ENCODE measurements at regions not wholly inside any gene's neighbourhood (a gene's known extent, or its start where the extent isn't known, plus 50 kb on each side); places are given as distances from the start of the nearest gene placed in this dataset.

DNA sequence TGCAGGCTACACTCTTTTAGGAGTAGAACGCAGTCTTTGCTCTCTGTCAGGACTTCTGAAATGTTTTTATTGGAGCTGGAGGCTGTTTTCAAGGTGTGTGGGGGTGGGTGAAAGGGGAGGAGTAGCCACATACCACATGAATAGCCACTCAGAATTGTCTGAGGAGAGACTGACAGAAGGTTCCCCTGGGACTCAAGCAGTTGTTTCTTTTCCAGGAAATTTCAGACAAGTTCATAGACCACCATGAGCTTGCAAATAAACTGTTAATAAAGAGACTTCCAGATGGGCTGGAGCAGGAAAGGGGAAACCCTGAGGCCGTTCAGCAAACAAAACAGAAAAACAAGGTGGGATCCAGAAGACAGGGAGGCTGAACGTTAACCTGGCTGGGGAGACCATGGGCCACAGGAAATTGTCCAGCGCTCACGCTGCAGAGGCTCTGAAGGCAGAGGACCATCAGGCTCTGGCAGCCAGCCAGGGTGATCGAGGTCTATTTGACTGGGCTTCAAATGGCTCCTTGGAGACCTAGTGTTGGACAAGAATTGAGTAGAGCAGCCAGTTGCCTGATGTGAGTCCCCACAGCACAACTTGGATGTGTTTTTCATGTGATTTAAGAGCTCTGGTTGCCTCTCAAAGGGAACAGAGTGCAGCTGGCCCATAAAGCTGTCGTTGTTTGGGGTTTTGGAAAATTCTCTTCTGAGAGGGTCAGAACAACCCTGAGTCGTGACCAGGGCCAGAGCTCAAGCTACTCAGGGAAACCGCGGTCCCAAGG, 159.2 kb upstream of the RAI14 start:
- 32 to 40% methylated on average over 10 of the region's 10 CpGs for WGBS, 2 donors
- TF ChIP-seq POLR2A (IDR thresholded peaks at IDR 0.05) (no peak), EP300 (IDR thresholded peaks at IDR 0.05) (peak in 1 of 2 donors; percentile 60)
- Histone ChIP-seq H3K27me3 (no peaks in the 10 kb centered on the region), H3K27ac (peak overlapping the region in 2 of 4 donors; percentile 60 to 71), H3K36me3 (no peaks in the 10 kb centered on the region), H3K4me3 (no peak overlapping the region), H3K9me3 (no peaks in the 10 kb centered on the region), H3K4me1 (peaks cover 2 to 46% (median 16%) of the 10 kb centered on the region in 4 donors)
- DNase-seq (ENCODE audit: low spot score in 2 of 2), result peak; percentile 67 to 76

DNA sequence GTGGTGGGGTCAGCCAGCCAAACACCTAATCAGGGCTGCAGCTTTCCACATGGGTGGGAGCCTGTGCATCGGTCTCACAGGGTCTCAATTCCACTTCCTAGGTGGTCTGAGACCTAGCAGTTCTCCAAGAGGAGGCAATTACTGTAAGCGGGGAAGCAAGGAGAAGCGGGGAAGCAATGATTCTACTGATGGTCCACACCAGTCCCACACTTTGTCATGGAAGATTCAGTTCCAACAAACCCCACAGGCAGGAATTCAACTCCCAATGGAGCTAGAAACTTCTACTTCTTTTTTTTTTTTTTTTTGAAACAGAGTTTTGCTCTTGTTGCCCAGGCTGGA, 158.7 kb upstream of the RAI14 start:
- 53 to 61% methylated on average over 3 of the region's 3 CpGs for WGBS, 2 donors
- no peak for DNase-seq (ENCODE audit: low spot score in 2 of 2)

DNA sequence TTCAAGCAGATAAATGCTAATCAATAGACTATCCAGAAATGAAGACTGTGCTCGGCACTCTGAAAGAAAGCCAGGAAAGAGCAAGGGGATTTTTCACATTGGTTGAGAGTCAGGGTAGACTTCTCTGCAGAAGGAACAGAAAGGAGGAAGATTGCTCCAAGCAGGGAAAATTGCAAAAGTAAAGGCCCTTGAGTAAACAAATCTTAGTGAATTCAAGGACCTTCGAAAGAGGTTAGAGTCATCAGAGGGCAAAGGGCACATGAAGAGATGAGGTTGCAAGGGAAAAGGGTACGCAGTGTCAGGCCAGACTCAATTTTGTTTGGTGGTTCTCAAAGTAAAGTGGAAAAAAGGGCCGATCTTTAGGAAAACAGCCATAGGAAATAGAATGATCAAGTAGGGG, 157.6 kb upstream of the RAI14 start:
- WGBS, 2 donors, result 57 to 58% methylated on average over 4 of the region's 4 CpGs
- TF ChIP-seq, protein P1, sequence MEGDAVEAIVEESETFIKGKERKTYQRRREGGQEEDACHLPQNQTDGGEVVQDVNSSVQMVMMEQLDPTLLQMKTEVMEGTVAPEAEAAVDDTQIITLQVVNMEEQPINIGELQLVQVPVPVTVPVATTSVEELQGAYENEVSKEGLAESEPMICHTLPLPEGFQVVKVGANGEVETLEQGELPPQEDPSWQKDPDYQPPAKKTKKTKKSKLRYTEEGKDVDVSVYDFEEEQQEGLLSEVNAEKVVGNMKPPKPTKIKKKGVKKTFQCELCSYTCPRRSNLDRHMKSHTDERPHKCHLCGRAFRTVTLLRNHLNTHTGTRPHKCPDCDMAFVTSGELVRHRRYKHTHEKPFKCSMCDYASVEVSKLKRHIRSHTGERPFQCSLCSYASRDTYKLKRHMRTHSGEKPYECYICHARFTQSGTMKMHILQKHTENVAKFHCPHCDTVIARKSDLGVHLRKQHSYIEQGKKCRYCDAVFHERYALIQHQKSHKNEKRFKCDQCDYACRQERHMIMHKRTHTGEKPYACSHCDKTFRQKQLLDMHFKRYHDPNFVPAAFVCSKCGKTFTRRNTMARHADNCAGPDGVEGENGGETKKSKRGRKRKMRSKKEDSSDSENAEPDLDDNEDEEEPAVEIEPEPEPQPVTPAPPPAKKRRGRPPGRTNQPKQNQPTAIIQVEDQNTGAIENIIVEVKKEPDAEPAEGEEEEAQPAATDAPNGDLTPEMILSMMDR (IDR thresholded peaks at IDR 0.05), result no peak
- no peak for TF ChIP-seq EP300 (IDR thresholded peaks at IDR 0.05)
- TF ChIP-seq POLR2A (IDR thresholded peaks at IDR 0.05), result no peak
- no peak overlapping the region for H3K4me3 ChIP-seq
- H3K9me3 ChIP-seq, result no peaks in the 10 kb centered on the region
- peaks cover 2 to 63% (median 22%) of the 10 kb centered on the region in 4 donors for H3K4me1 ChIP-seq
- DNase-seq (ENCODE audit: low spot score in 2 of 2), result no peak
- H3K27me3 ChIP-seq, result no peaks in the 10 kb centered on the region
- H3K36me3 ChIP-seq, result no peaks in the 10 kb centered on the region
- peak overlapping the region in 2 of 4 donors; percentile 59 to 84 for H3K27ac ChIP-seq

More for the DNA sequence above, 158.7 kb upstream of the RAI14 start:
- TF ChIP-seq POLR2A (IDR thresholded peaks at IDR 0.05), result no peak
- TF ChIP-seq EP300 (IDR thresholded peaks at IDR 0.05), result no peak
- TF ChIP-seq, protein P1 (IDR thresholded peaks at IDR 0.05), result no peak
- Histone ChIP-seq H3K9me3 (no peaks in the 10 kb centered on the region), H3K4me1 (peaks cover 2 to 52% (median 16%) of the 10 kb centered on the region in 4 donors), H3K4me3 (no peak overlapping the region), H3K27me3 (no peaks in the 10 kb centered on the region), H3K27ac (peak overlapping the region in 2 of 4 donors; percentile 60 to 71), H3K36me3 (no peaks in the 10 kb centered on the region)

DNA sequence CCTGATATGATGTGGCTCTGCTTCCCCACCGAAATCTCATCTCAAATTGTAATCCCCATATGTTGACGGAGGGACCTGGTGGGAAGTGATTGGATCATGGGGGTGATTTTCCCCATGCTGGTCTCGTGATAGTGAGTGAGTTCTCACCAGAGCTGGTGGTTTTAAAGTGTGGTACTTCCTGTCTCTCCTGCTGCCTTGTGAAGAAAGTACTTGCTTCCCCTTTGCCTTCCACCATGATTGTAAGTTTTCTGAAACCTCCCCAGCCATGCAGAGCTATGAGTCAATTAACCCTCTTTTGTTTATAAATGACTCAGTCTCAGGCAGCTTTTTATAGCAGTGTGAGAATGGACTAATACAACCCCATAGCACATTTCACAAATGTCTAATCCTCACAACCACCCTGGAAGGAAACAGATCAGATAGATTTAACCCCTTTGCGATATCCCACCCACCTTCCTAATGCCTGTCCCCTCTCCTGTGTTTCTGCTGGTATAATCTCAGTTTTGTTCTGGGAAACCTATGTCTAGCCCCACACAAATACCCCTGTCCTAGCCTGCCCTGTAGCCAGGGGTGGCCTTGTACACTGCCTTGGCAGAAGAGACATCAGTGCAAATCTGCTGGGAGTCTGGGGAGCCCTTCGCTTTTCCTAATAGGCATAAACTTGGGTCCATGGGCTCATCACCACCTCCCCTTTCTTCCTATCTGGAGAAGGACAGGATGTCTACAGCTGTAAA, 157.0 kb upstream of the RAI14 start:
- WGBS, 2 donors, result 70 to 80% methylated on average over 5 of the region's 5 CpGs
- DNase-seq (ENCODE audit: low spot score in 2 of 2), result no peak
- H3K27ac ChIP-seq, result peak overlapping the region in 2 of 4 donors; percentile 59 to 84
- TF ChIP-seq EP300 (IDR thresholded peaks at IDR 0.05) (no peak), POLR2A (IDR thresholded peaks at IDR 0.05) (no peak)
- TF ChIP-seq, protein P1 (IDR thresholded peaks at IDR 0.05), result no peak
- H3K36me3 ChIP-seq, result no peaks in the 10 kb centered on the region
- H3K27me3 ChIP-seq, result no peaks in the 10 kb centered on the region
- H3K4me3 ChIP-seq, result no peak overlapping the region
- H3K4me1 ChIP-seq, result peaks cover 2 to 69% (median 24%) of the 10 kb centered on the region in 4 donors
- H3K9me3 ChIP-seq, result no peaks in the 10 kb centered on the region

DNA sequence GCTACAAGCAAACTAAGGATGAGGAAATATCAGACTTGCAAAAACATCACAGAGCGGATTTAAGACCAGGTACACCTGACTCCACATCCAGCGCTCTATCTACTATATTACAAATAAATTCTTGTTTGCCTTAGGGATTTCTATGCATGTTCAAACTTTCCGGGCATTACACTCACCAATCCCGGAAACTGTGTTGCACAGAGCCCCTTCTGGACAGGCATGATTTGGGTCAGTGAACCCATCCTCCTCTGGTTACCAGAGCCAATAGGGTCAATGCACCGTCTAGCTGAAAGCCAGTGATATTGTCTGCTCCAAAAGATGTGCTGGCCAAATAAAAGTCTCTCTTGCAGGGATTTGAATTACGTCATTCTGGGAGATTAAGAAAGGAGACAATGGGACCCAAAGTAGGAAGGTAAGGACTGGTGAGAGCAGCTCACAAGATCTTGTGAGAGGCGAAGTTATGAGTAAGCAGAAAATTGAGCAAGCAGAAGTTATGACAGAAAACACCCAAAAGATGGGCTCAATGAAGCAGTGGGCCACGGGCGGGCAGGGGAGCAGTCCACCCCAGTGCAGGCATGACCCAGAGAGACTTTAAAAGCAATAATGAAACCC, 155.8 kb upstream of the RAI14 start:
- H3K4me1 ChIP-seq, result peaks cover 2 to 75% (median 24%) of the 10 kb centered on the region in 4 donors
- H3K27ac ChIP-seq, result no peak overlapping the region
- WGBS, 2 donors, result 78 to 86% methylated on average over 9 of the region's 9 CpGs
- TF ChIP-seq, protein P1 (IDR thresholded peaks at IDR 0.05), result no peak
- TF ChIP-seq EP300 (IDR thresholded peaks at IDR 0.05), result no peak
- TF ChIP-seq POLR2A (IDR thresholded peaks at IDR 0.05), result no peak
- no peaks in the 10 kb centered on the region for H3K36me3 ChIP-seq
- H3K4me3 ChIP-seq, result no peak overlapping the region
- DNase-seq (ENCODE audit: low spot score in 2 of 2), result no peak
- H3K9me3 ChIP-seq, result no peaks in the 10 kb centered on the region
- no peaks in the 10 kb centered on the region for H3K27me3 ChIP-seq

Measured in tibial nerve (tissue), 4 donors.